ENCODE measurements at regions not wholly inside any gene's neighbourhood (a gene's known extent, or its start where the extent isn't known, plus 50 kb on each side); places are given as distances from the start of the nearest gene placed in this dataset.

GRCh38 chr12:31220061-31220460 lies 105.9 kb downstream of the SINHCAF start:
- BruUV-seq (replicated peaks) = no TSS peak
- ChIA-PET CTCF (no interaction called here), POLR2A (no interaction called here)
- H3K9me3 ChIP-seq (ENCODE audit: control insufficient read depth, insufficient read depth, low read depth, low read length) = no peaks in the 10 kb centered on the region
- no peak overlapping the region for H3K27ac ChIP-seq (ENCODE audit: low read length)
- TF ChIP-seq SIN3A (IDR thresholded peaks at IDR 0.05; ENCODE audit: borderline replicate concordance, insufficient read depth, low read depth, low read length) = no peak
- no peak for TF ChIP-seq POLR2AphosphoS5 (IDR thresholded peaks at IDR 0.05; ENCODE audit: low read depth, low read length)
- TF ChIP-seq TCF7L2 (IDR thresholded peaks at IDR 0.05; ENCODE audit: low read depth, low read length) = no peak
- TF ChIP-seq, protein P1, sequence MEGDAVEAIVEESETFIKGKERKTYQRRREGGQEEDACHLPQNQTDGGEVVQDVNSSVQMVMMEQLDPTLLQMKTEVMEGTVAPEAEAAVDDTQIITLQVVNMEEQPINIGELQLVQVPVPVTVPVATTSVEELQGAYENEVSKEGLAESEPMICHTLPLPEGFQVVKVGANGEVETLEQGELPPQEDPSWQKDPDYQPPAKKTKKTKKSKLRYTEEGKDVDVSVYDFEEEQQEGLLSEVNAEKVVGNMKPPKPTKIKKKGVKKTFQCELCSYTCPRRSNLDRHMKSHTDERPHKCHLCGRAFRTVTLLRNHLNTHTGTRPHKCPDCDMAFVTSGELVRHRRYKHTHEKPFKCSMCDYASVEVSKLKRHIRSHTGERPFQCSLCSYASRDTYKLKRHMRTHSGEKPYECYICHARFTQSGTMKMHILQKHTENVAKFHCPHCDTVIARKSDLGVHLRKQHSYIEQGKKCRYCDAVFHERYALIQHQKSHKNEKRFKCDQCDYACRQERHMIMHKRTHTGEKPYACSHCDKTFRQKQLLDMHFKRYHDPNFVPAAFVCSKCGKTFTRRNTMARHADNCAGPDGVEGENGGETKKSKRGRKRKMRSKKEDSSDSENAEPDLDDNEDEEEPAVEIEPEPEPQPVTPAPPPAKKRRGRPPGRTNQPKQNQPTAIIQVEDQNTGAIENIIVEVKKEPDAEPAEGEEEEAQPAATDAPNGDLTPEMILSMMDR (IDR thresholded peaks at IDR 0.05) = no peak
- TF ChIP-seq REST (IDR thresholded peaks at IDR 0.05; ENCODE audit: insufficient read depth in 1 of 2, low read depth in 2 of 2, low read length in 1 of 2) = no peak
- DNase-seq (ENCODE audit: low read depth, low spot score) (no peak), ATAC-seq (no peak)
- no peak overlapping the region for H3K4me3 ChIP-seq (ENCODE audit: low read depth in 2 of 2, low read length in 2 of 2)
- no peaks in the 10 kb centered on the region; the same call in 1 of the 2 replicates for H3K36me3 ChIP-seq (ENCODE audit: control insufficient read depth, insufficient read depth, low read length)
- no peaks in the 10 kb centered on the region for H3K4me1 ChIP-seq (ENCODE audit: control insufficient read depth, insufficient read depth, low read length)
- peaks cover 13% of the 10 kb centered on the region for H3K27me3 ChIP-seq (ENCODE audit: control insufficient read depth, insufficient read depth, low read length)
- intact Hi-C loops (cut with micrococcal nuclease; ENCODE audit: unreplicated experiment) = no loop called here
- in situ Hi-C loops (cut with HindIII; ENCODE audit: low pct_unique_long_range_greater_than_20kb, low sequenced_read_pairs) = no loop called here

GRCh38 chr12:31220633-31221550 lies 105.1 kb downstream of the SINHCAF start:
- no TSS peak for BruUV-seq (replicated peaks)
- no peaks in the 10 kb centered on the region; the same call in 1 of the 2 replicates for H3K36me3 ChIP-seq (ENCODE audit: control insufficient read depth, insufficient read depth, low read length)
- H3K4me3 ChIP-seq (ENCODE audit: low read depth in 2 of 2, low read length in 2 of 2) = no peak overlapping the region
- DNase-seq (ENCODE audit: low read depth, low spot score) = no peak
- no peak overlapping the region for H3K27ac ChIP-seq (ENCODE audit: low read length)
- POLR2A ChIA-PET = no interaction called here
- TF ChIP-seq, protein P1 (IDR thresholded peaks at IDR 0.05) = no peak
- TF ChIP-seq POLR2AphosphoS5 (IDR thresholded peaks at IDR 0.05; ENCODE audit: low read depth, low read length) = no peak
- no peak for TF ChIP-seq SIN3A (IDR thresholded peaks at IDR 0.05; ENCODE audit: borderline replicate concordance, insufficient read depth, low read depth, low read length)
- TF ChIP-seq TCF7L2 (IDR thresholded peaks at IDR 0.05; ENCODE audit: low read depth, low read length) = no peak
- no peak for TF ChIP-seq REST (IDR thresholded peaks at IDR 0.05; ENCODE audit: insufficient read depth in 1 of 2, low read depth in 2 of 2, low read length in 1 of 2)
- H3K27me3 ChIP-seq (ENCODE audit: control insufficient read depth, insufficient read depth, low read length) = peaks cover 13% of the 10 kb centered on the region
- no peak for ATAC-seq
- CTCF ChIA-PET = no interaction called here
- H3K9me3 ChIP-seq (ENCODE audit: control insufficient read depth, insufficient read depth, low read depth, low read length) = no peaks in the 10 kb centered on the region
- intact Hi-C loops (cut with micrococcal nuclease; ENCODE audit: unreplicated experiment) = no loop called here
- H3K4me1 ChIP-seq (ENCODE audit: control insufficient read depth, insufficient read depth, low read length) = no peaks in the 10 kb centered on the region
- in situ Hi-C loops (cut with HindIII; ENCODE audit: low pct_unique_long_range_greater_than_20kb, low sequenced_read_pairs) = no loop called here
